ENCODE measurements at regions not wholly inside any gene's neighbourhood (a gene's known extent, or its start where the extent isn't known, plus 50 kb on each side); places are given as distances from the start of the nearest gene placed in this dataset.

DNA sequence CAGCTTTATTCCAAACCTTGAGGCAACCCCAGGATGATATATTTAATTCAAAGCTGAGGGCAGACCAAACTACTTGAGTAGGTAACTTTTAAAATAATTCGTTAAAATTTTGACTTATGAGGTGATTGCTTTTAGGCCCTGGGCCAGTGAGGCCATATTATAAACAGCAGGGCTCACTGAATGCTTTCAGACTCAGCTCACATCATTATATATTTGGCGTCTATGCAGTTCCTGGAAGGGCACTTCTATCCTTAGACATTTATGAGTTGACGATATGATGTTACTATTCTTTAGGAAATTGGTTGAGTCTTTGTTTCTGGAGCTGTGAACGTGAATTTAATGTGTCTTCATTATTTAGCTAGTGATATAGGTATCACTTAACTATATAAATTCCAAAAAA, 400.1 kb downstream of the PDHA2 start:
- TF ChIP-seq, protein P1, sequence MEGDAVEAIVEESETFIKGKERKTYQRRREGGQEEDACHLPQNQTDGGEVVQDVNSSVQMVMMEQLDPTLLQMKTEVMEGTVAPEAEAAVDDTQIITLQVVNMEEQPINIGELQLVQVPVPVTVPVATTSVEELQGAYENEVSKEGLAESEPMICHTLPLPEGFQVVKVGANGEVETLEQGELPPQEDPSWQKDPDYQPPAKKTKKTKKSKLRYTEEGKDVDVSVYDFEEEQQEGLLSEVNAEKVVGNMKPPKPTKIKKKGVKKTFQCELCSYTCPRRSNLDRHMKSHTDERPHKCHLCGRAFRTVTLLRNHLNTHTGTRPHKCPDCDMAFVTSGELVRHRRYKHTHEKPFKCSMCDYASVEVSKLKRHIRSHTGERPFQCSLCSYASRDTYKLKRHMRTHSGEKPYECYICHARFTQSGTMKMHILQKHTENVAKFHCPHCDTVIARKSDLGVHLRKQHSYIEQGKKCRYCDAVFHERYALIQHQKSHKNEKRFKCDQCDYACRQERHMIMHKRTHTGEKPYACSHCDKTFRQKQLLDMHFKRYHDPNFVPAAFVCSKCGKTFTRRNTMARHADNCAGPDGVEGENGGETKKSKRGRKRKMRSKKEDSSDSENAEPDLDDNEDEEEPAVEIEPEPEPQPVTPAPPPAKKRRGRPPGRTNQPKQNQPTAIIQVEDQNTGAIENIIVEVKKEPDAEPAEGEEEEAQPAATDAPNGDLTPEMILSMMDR (IDR thresholded peaks at IDR 0.05 in 4 of 5, conservative IDR thresholded peaks at IDR 0.05 in 1 of 5), result no peak
- no peak for TF ChIP-seq POLR2A (IDR thresholded peaks at IDR 0.05)
